Activated CD8-positive, alpha-beta T cell treated with anti-CD3 and anti-CD28 coated beads for 36 hours (primary cell): ENCODE measurements at regions not wholly inside any gene's neighbourhood (a gene's known extent, or its start where the extent isn't known, plus 50 kb on each side); places are given as distances from the start of the nearest gene placed in this dataset.

ENCODE experiments used
- ATAC-seq: fragments of 200-7000 bp; cut with Tn5 transposase; one replicate; pipeline ENCODE4 v1.10.0; 2021; ENCODE audit warnings: mild to moderate bottlenecking, moderate library complexity
- CTCF ChIA-PET: fragments of 350-600 bp; sonication (Branson Sonifier 250); formaldehyde crosslinking; loops from one replicate; lab custom pipeline; 2021; ENCODE audit warnings: antibody characterized with exemption; lab: Charles Lee
- POLR2A ChIA-PET: fragments of 350-600 bp; sonication (Branson Sonifier 250); formaldehyde crosslinking; loops from one replicate; lab custom pipeline; 2021; ENCODE audit warnings: antibody characterized with exemption; lab: Charles Lee
- DNase-seq: peaks from one replicate; pipeline ENCODE4 v3.0.0-alpha.2; 2020
- H3K27ac Mint-ChIP-seq: one replicate; pipeline ENCODE4 v1.8.0; 2021; ENCODE audit warnings: mild to moderate bottlenecking, mixed read lengths
- H3K27me3 Mint-ChIP-seq: one replicate; pipeline ENCODE4 v1.8.0; 2021; ENCODE audit warnings: mixed read lengths
- H3K36me3 Mint-ChIP-seq: one replicate; pipeline ENCODE4 v1.8.0; 2021; ENCODE audit warnings: low read depth, mixed read lengths
- H3K4me1 Mint-ChIP-seq: one replicate; pipeline ENCODE4 v1.8.0; 2021; ENCODE audit warnings: low read depth, mixed read lengths
- H3K4me3 Mint-ChIP-seq: one replicate; pipeline ENCODE4 v1.8.0; 2021; ENCODE audit warnings: mild to moderate bottlenecking, moderate library complexity, mixed read lengths
- H3K9me3 Mint-ChIP-seq: one replicate; pipeline ENCODE4 v1.8.0; 2021; ENCODE audit warnings: mixed read lengths
- CTCF ChIP-seq: fragments of 200-600 bp; IDR thresholded peaks from one replicate; pipeline ENCODE4 v1.8.0; 2022; ENCODE audit warnings: antibody characterized with exemption, mild to moderate bottlenecking
- intact Hi-C: fragments of 100-400 bp; cut with micrococcal nuclease; formaldehyde crosslinking; loops from one replicate; pipeline ENCODE4 v1.10.0; 2022

GRCh38 chr5:8611067-8611466, 742.1 kb downstream of the MTRR start:
- peaks cover 9% of the 10 kb centered on the region for H3K9me3 Mint-ChIP-seq

GRCh38 chr5:8613078-8613685, 744.2 kb downstream of the MTRR start:
- no peak for ATAC-seq
- CTCF ChIA-PET, result no interaction called here
- H3K27me3 Mint-ChIP-seq, result no peaks in the 10 kb centered on the region
- H3K9me3 Mint-ChIP-seq, result peaks cover 9% of the 10 kb centered on the region
- no peak for TF ChIP-seq CTCF
- POLR2A ChIA-PET, result no interaction called here
- no peaks in the 10 kb centered on the region for H3K36me3 Mint-ChIP-seq
- H3K27ac Mint-ChIP-seq, result no peak overlapping the region
- no peak overlapping the region for H3K4me3 Mint-ChIP-seq
- no peak for DNase-seq
- intact Hi-C loops, result no loop called here
- no peaks in the 10 kb centered on the region for H3K4me1 Mint-ChIP-seq

More at GRCh38 chr5:8611067-8611466, 742.1 kb downstream of the MTRR start:
- CTCF ChIA-PET, result no interaction called here
- Mint-ChIP-seq H3K4me1 (no peaks in the 10 kb centered on the region), H3K27ac (no peak overlapping the region), H3K27me3 (no peaks in the 10 kb centered on the region), H3K4me3 (no peak overlapping the region), H3K36me3 (no peaks in the 10 kb centered on the region)
- no peak for TF ChIP-seq CTCF
- intact Hi-C loops, result no loop called here
- POLR2A ChIA-PET, result no interaction called here
- no peak for ATAC-seq
- DNase-seq, result no peak

- CTCF ChIA-PET, result no interaction called here
- Mint-ChIP-seq H3K9me3 (peaks cover 9% of the 10 kb centered on the region), H3K4me1 (no peaks in the 10 kb centered on the region), H3K27me3 (no peaks in the 10 kb centered on the region), H3K27ac (no peak overlapping the region), H3K36me3 (no peaks in the 10 kb centered on the region), H3K4me3 (no peak overlapping the region)
- DNase-seq (no peak), ATAC-seq (no peak)
- intact Hi-C loops, result no loop called here
- POLR2A ChIA-PET, result no interaction called here
- TF ChIP-seq CTCF, result no peak
Measured at GRCh38 chr5:8615142-8615858, 746.4 kb downstream of the MTRR start.

- ChIA-PET CTCF (no interaction called here), POLR2A (no interaction called here)
- H3K27me3 Mint-ChIP-seq, result no peaks in the 10 kb centered on the region
- H3K4me3 Mint-ChIP-seq, result no peak overlapping the region
- H3K27ac Mint-ChIP-seq, result no peak overlapping the region
- DNase-seq, result no peak
- H3K36me3 Mint-ChIP-seq, result no peaks in the 10 kb centered on the region
- ATAC-seq, result no peak
- peaks cover 4% of the 10 kb centered on the region for H3K9me3 Mint-ChIP-seq
- intact Hi-C loops, result no loop called here
- TF ChIP-seq CTCF, result no peak
- H3K4me1 Mint-ChIP-seq, result no peaks in the 10 kb centered on the region
Measured at GRCh38 chr5:8628521-8628920, 759.6 kb downstream of the MTRR start.

GRCh38 chr5:8633259-8633658, 764.3 kb downstream of the MTRR start:
- ATAC-seq (no peak), DNase-seq (no peak)
- Mint-ChIP-seq H3K4me1 (no peaks in the 10 kb centered on the region), H3K36me3 (no peaks in the 10 kb centered on the region), H3K27me3 (no peaks in the 10 kb centered on the region), H3K4me3 (no peak overlapping the region), H3K27ac (no peak overlapping the region), H3K9me3 (peaks cover 5% of the 10 kb centered on the region)
- CTCF ChIA-PET, result no interaction called here
- POLR2A ChIA-PET, result no interaction called here
- intact Hi-C loops, result no loop called here
- no peak for TF ChIP-seq CTCF
